CD4-positive, alpha-beta T cell (primary cell): ENCODE measurements at regions not wholly inside any gene's neighbourhood (a gene's known extent, or its start where the extent isn't known, plus 50 kb on each side); places are given as distances from the start of the nearest gene placed in this dataset.

Source experiments
- ATAC-seq: fragments of 200-7000 bp; cut with Tn5 transposase; one replicate; pipeline ENCODE4 v1.10.0; 2022; ENCODE audit warnings: mild to moderate bottlenecking; ENCODE audit not compliant: poor library complexity
- CTCF ChIA-PET: fragments of 350-600 bp; sonication (Branson Sonifier 250); formaldehyde crosslinking; loops from one replicate; lab custom pipeline; 2021; ENCODE audit warnings: antibody characterized with exemption, inconsistent platforms; lab: Charles Lee
- POLR2A ChIA-PET: fragments of 350-600 bp; sonication (Branson Sonifier 250); formaldehyde crosslinking; loops from one replicate; lab custom pipeline; 2021; ENCODE audit warnings: antibody characterized with exemption, inconsistent platforms; lab: Charles Lee
- DNase-seq, 14 experiments: peaks; one replicate each; pipeline ENCODE4 v3.0.0-alpha.2; 2013 to 2020; ENCODE audit warnings: mixed read lengths in 2 of 14
- H3K27ac ChIP-seq, 2 donors: one replicate each; pipeline versions ENCODE4 v1.5.1 to v1.7.0; 2013; ENCODE audit warnings: low read length in 2 of 2, low read depth in 1 of 2, mild to moderate bottlenecking in 1 of 2
- H3K27me3 ChIP-seq, 2 experiments: 1 replicate in 1 of 2; 2 replicates in 1 of 2; pipeline versions ENCODE4 v1.6.1 to v1.7.0; 2013; ENCODE audit warnings: low read length in 2 of 2, control low read depth in 1 of 2, mild to moderate bottlenecking in 1 of 2, moderate library complexity in 1 of 2; ENCODE audit not compliant: insufficient read depth in 2 of 2, control insufficient read depth in 1 of 2
- H3K36me3 ChIP-seq: one replicate; pipeline ENCODE4 v1.6.1; 2013; ENCODE audit warnings: low read length, control low read depth; ENCODE audit not compliant: insufficient read depth
- H3K4me1 ChIP-seq: one replicate; pipeline ENCODE4 v1.6.1; 2013; ENCODE audit warnings: low read length, control low read depth; ENCODE audit not compliant: insufficient read depth
- H3K4me3 ChIP-seq: one replicate; pipeline ENCODE4 v1.5.1; 2013; ENCODE audit warnings: mild to moderate bottlenecking, low read length, moderate library complexity
- H3K9me3 ChIP-seq, 2 experiments: 1 replicate in 1 of 2; 2 replicates in 1 of 2; pipeline versions ENCODE4 v1.6.1 to v1.7.0; 2013; ENCODE audit warnings: low read length in 2 of 2, mild to moderate bottlenecking in 2 of 2, control low read depth in 1 of 2, moderate library complexity in 1 of 2; ENCODE audit not compliant: control insufficient read depth in 1 of 2, insufficient read depth in 1 of 2
- H3K27ac Mint-ChIP-seq: one replicate; pipeline ENCODE4 v1.8.0; 2020; ENCODE audit warnings: mixed read lengths
- H3K27me3 Mint-ChIP-seq: one replicate; pipeline ENCODE4 v1.8.0; 2021; ENCODE audit warnings: mixed read lengths
- H3K36me3 Mint-ChIP-seq: one replicate; pipeline ENCODE4 v1.8.0; 2021; ENCODE audit warnings: low read depth, mixed read lengths
- H3K4me1 Mint-ChIP-seq: one replicate; pipeline ENCODE4 v1.8.0; 2021; ENCODE audit warnings: low read depth, mixed read lengths
- H3K4me3 Mint-ChIP-seq: one replicate; pipeline ENCODE4 v1.8.0; 2020; ENCODE audit warnings: mild to moderate bottlenecking, mixed read lengths
- H3K9me3 Mint-ChIP-seq: one replicate; pipeline ENCODE4 v1.8.0; 2020; ENCODE audit warnings: mixed read lengths
- CTCF ChIP-seq: fragments of 200-600 bp; IDR thresholded peaks from one replicate; pipeline ENCODE4 v1.8.0; 2022; ENCODE audit warnings: antibody characterized with exemption, mild to moderate bottlenecking
- intact Hi-C, 2 experiments: fragments of 100-400 bp; cut with DNase I in 1 of 2; cut with micrococcal nuclease in 1 of 2; formaldehyde crosslinking; loops; one replicate each; pipeline versions ENCODE4 v1.15.1 to v1.9.0; 2023 to 2025; cut with DNase I, micrococcal nuclease

GRCh38 chr17:70905796-70906195 lies 736.5 kb downstream of the KCNJ2 start:
- no peak overlapping the region for H3K27ac ChIP-seq
- peaks cover 0 to 9% of the 10 kb centered on the region in 2 experiments for H3K9me3 ChIP-seq
- CTCF ChIA-PET, result no interaction called here
- H3K4me3 Mint-ChIP-seq, result no peak overlapping the region
- no peaks in the 10 kb centered on the region for H3K4me1 ChIP-seq
- TF ChIP-seq CTCF, result no peak
- peaks cover 4% of the 10 kb centered on the region for H3K9me3 Mint-ChIP-seq
- ATAC-seq, result no peak
- H3K4me3 ChIP-seq, result no peak overlapping the region
- H3K36me3 ChIP-seq, result no peaks in the 10 kb centered on the region
- H3K4me1 Mint-ChIP-seq, result no peaks in the 10 kb centered on the region
- no peak overlapping the region for H3K27ac Mint-ChIP-seq
- intact Hi-C loops, result no loop called here
- no peaks in the 10 kb centered on the region for H3K27me3 Mint-ChIP-seq
- H3K27me3 ChIP-seq, result no peaks in the 10 kb centered on the region
- no peaks in the 10 kb centered on the region for H3K36me3 Mint-ChIP-seq
- POLR2A ChIA-PET, result no interaction called here
- DNase-seq, result no peak

GRCh38 chr17:70906808-70907207 lies 737.5 kb downstream of the KCNJ2 start:
- POLR2A ChIA-PET, result no interaction called here
- no peak overlapping the region for H3K4me3 Mint-ChIP-seq
- no peaks in the 10 kb centered on the region for H3K27me3 Mint-ChIP-seq

GRCh38 chr17:70912716-70913485 lies 743.6 kb downstream of the KCNJ2 start:
- Mint-ChIP-seq H3K27ac (no peak overlapping the region), H3K9me3 (peaks cover 18% of the 10 kb centered on the region), H3K4me1 (no peaks in the 10 kb centered on the region), H3K36me3 (no peaks in the 10 kb centered on the region), H3K27me3 (no peaks in the 10 kb centered on the region), H3K4me3 (no peak overlapping the region)
- POLR2A ChIA-PET, result no interaction called here
- H3K4me3 ChIP-seq, result no peak overlapping the region
- intact Hi-C loops, result loop anchor here in 1 of 2 experiments (10.0 kb wide), 1 partner anchor 58 kb away; no protein-coding TSS in a partner anchor
- CTCF ChIA-PET, result no interaction called here
- H3K27ac ChIP-seq, result no peak overlapping the region
- DNase-seq, result no peak
- no peak for TF ChIP-seq CTCF
- no peaks in the 10 kb centered on the region for H3K36me3 ChIP-seq
- H3K4me1 ChIP-seq, result no peaks in the 10 kb centered on the region
- peaks cover 0 to 14% of the 10 kb centered on the region in 2 experiments for H3K9me3 ChIP-seq
- no peaks in the 10 kb centered on the region for H3K27me3 ChIP-seq
- no peak for ATAC-seq

More at GRCh38 chr17:70906808-70907207, 737.5 kb downstream of the KCNJ2 start:
- TF ChIP-seq CTCF, result no peak
- ATAC-seq (no peak), DNase-seq (no peak)
- Mint-ChIP-seq H3K36me3 (no peaks in the 10 kb centered on the region), H3K4me1 (no peaks in the 10 kb centered on the region), H3K27ac (no peak overlapping the region), H3K9me3 (peaks cover 3% of the 10 kb centered on the region)
- H3K27ac ChIP-seq, result no peak overlapping the region
- H3K9me3 ChIP-seq, result peaks cover 0 to 9% of the 10 kb centered on the region in 2 experiments
- no peak overlapping the region for H3K4me3 ChIP-seq
- H3K4me1 ChIP-seq, result no peaks in the 10 kb centered on the region
- H3K36me3 ChIP-seq, result no peaks in the 10 kb centered on the region
- CTCF ChIA-PET, result no interaction called here
- intact Hi-C loops, result no loop called here
- no peaks in the 10 kb centered on the region for H3K27me3 ChIP-seq
